PC-3 (cell line): ENCODE measurements at regions not wholly inside any gene's neighbourhood (a gene's known extent, or its start where the extent isn't known, plus 50 kb on each side); places are given as distances from the start of the nearest gene placed in this dataset.

Experiments used
- CTCF ChIP-seq: fragments of 300-600 bp; sonication (generic); conservative IDR thresholded peaks from 2 replicates; pipeline ENCODE4 v1.5.1; 2017; ENCODE audit warnings: antibody characterized with exemption, low read depth, mild to moderate bottlenecking, low read length
- EZH2 ChIP-seq: fragments of 300-600 bp; sonication (generic); IDR thresholded peaks from one replicate; pipeline ENCODE4 v1.6.1; 2017; ENCODE audit warnings: antibody characterized with exemption, mild to moderate bottlenecking, low read length; ENCODE audit not compliant: unreplicated experiment
- EZH2phosphoT487 ChIP-seq: fragments of 300-600 bp; sonication (generic); IDR thresholded peaks from 2 replicates; pipeline ENCODE4 v1.6.1; 2018; ENCODE audit warnings: mild to moderate bottlenecking, antibody characterized with exemption, low read length, borderline replicate concordance

- TF ChIP-seq CTCF (no peak), EZH2 (no peak), EZH2phosphoT487 (no peak)
Observed at GRCh38 chr5:8700222-8700621, 831.3 kb downstream of the MTRR start.
